ENCODE measurements at regions not wholly inside any gene's neighbourhood (a gene's known extent, or its start where the extent isn't known, plus 50 kb on each side); places are given as distances from the start of the nearest gene placed in this dataset.

- no peak for TF ChIP-seq CTCF (IDR thresholded peaks at IDR 0.05)
- no peak for TF ChIP-seq POLR2A (IDR thresholded peaks at IDR 0.05)
Observed at GRCh38 chr11:109291553-109291952, 130.4 kb upstream of the C11orf87 start.

Measured in adrenal gland (tissue), 5 donors.